HUES48 (cell line): ENCODE measurements at regions not wholly inside any gene's neighbourhood (a gene's known extent, or its start where the extent isn't known, plus 50 kb on each side); places are given as distances from the start of the nearest gene placed in this dataset.
"Not testable (repeated sequence)": the region's sequence is repeated elsewhere in the genome, so short reads cannot be mapped to it uniquely, and the experiment has no call there.

ENCODE experiments used
- H3K27ac ChIP-seq: one replicate; pipeline ENCODE4 v1.7.0; 2013; ENCODE audit warnings: low read depth, low read length, inconsistent platforms
- H3K27me3 ChIP-seq: 2 replicates; pipeline ENCODE4 v1.6.1; 2013; ENCODE audit warnings: mild to moderate bottlenecking, low read length; ENCODE audit not compliant: control insufficient read depth, insufficient read depth
- H3K36me3 ChIP-seq: 2 replicates; pipeline ENCODE4 v1.6.1; 2013; ENCODE audit warnings: low read length; ENCODE audit not compliant: control insufficient read depth, insufficient read depth
- H3K4me1 ChIP-seq: 2 replicates; pipeline ENCODE4 v1.6.1; 2013; ENCODE audit warnings: mild to moderate bottlenecking, low read length; ENCODE audit not compliant: control insufficient read depth, insufficient read depth
- H3K4me3 ChIP-seq: 2 replicates; pipeline ENCODE4 v1.5.1; 2013; ENCODE audit warnings: mild to moderate bottlenecking, low read depth, low read length
- H3K9ac ChIP-seq: 2 replicates; pipeline ENCODE4 v1.6.1; 2013; ENCODE audit warnings: mild to moderate bottlenecking, low read depth, low read length, moderate library complexity
- H3K9me3 ChIP-seq: 2 replicates; pipeline ENCODE4 v1.6.1; 2013; ENCODE audit warnings: low read length; ENCODE audit not compliant: control insufficient read depth, insufficient read depth

DNA sequence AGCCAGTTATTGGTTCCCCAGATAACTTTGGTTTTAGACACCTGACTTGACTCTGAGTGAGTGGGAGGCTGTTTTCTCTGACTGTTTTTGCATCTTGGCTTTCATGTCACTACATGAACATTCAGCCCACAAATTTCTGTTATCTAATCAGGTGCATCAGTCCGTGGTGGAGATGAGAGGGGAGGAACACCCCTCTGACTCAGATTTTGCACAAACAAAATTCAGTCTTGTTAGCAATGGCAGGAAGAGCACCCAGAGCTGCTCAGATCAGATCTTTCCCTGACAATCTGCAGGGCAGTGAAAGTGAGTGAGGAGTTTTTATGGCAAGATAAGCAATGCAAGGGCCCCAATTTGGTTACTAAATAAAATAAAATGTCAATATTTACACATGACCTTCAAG is 307.2 kb upstream of the NOTCH2NLA start:
- H3K27me3 ChIP-seq, H3K9me3 ChIP-seq, H3K36me3 ChIP-seq, H3K4me1 ChIP-seq, H3K27ac ChIP-seq, H3K4me3 ChIP-seq, H3K9ac ChIP-seq: not testable (repeated sequence)

- H3K4me3 ChIP-seq, H3K9me3 ChIP-seq, H3K27me3 ChIP-seq, H3K9ac ChIP-seq, H3K27ac ChIP-seq, H3K4me1 ChIP-seq, H3K36me3 ChIP-seq: not testable (repeated sequence)
Measured at GRCh38 chr1:146535575-146535974, 306.8 kb upstream of the NOTCH2NLA start.

GRCh38 chr1:146530958-146531357 is 302.1 kb upstream of the NOTCH2NLA start:
- not testable (repeated sequence) for H3K27ac ChIP-seq

GRCh38 chr1:146522812-146523211 is 294.0 kb upstream of the NOTCH2NLA start:
- H3K9ac ChIP-seq, H3K9me3 ChIP-seq, H3K27me3 ChIP-seq, H3K4me1 ChIP-seq, H3K27ac ChIP-seq, H3K4me3 ChIP-seq, H3K36me3 ChIP-seq: not testable (repeated sequence)

More at GRCh38 chr1:146530958-146531357, 302.1 kb upstream of the NOTCH2NLA start:
- not testable (repeated sequence) for H3K9ac ChIP-seq, H3K27me3 ChIP-seq, H3K9me3 ChIP-seq, H3K36me3 ChIP-seq, H3K4me3 ChIP-seq, H3K4me1 ChIP-seq

DNA sequence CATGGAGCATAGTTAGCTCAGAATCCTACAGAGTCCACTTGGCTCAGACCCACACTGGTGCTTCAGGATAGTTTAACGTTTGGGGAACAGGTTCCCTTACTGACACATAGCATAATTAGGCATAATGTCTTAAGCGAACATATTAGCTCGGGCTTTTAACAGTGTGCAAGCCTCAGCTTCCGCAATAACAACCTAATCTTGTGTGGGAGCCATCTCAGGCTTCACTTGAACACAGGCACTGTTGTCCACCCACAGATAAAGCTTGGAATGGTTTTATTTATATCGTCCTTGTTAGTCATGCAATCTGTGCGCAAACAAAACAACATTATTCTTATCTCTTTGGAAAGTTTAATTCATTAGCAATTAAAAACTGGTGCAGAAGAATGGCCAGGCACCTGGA is 293.5 kb upstream of the NOTCH2NLA start:
- H3K4me1 ChIP-seq, H3K27me3 ChIP-seq, H3K9me3 ChIP-seq, H3K36me3 ChIP-seq, H3K4me3 ChIP-seq, H3K9ac ChIP-seq, H3K27ac ChIP-seq: not testable (repeated sequence)

- H3K27me3 ChIP-seq, H3K4me3 ChIP-seq, H3K27ac ChIP-seq, H3K36me3 ChIP-seq, H3K9me3 ChIP-seq, H3K4me1 ChIP-seq, H3K9ac ChIP-seq: not testable (repeated sequence)
Measured at GRCh38 chr1:146521804-146522203, 293.0 kb upstream of the NOTCH2NLA start.

GRCh38 chr1:146513754-146514153 is 284.9 kb upstream of the NOTCH2NLA start:
- not testable (repeated sequence) for H3K27ac ChIP-seq, H3K9me3 ChIP-seq, H3K4me3 ChIP-seq, H3K27me3 ChIP-seq, H3K4me1 ChIP-seq, H3K36me3 ChIP-seq, H3K9ac ChIP-seq

GRCh38 chr1:146511047-146511777 is 282.4 kb upstream of the NOTCH2NLA start:
- H3K4me1 ChIP-seq, H3K9me3 ChIP-seq, H3K9ac ChIP-seq, H3K36me3 ChIP-seq, H3K27ac ChIP-seq, H3K4me3 ChIP-seq, H3K27me3 ChIP-seq: not testable (repeated sequence)

GRCh38 chr1:146510248-146510983 is 281.6 kb upstream of the NOTCH2NLA start:
- not testable (repeated sequence) for H3K27me3 ChIP-seq

DNA sequence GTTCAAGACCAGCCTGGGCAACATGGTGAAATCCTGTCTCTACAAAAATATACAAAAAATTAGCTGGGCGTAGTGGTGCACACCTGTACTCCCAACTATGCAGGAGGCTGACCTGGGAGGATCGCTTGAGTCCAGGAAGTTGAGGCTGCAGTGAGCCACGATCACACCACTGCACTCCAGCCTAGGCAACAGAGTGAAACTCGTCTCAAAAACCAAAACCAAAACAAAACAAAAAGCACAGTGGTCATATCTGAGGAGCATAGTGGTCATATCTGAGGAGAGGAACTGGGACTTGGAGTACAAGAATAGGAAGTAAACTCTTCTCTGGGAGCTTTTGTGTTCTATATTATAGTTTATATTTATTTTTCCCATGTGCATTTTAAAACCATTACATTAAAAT is 275.3 kb upstream of the NOTCH2NLA start:
- not testable (repeated sequence) for H3K4me1 ChIP-seq, H3K4me3 ChIP-seq, H3K9me3 ChIP-seq, H3K27me3 ChIP-seq, H3K27ac ChIP-seq, H3K9ac ChIP-seq, H3K36me3 ChIP-seq

More at GRCh38 chr1:146510248-146510983, 281.6 kb upstream of the NOTCH2NLA start:
- H3K27ac ChIP-seq, H3K4me3 ChIP-seq, H3K9me3 ChIP-seq, H3K36me3 ChIP-seq, H3K4me1 ChIP-seq, H3K9ac ChIP-seq: not testable (repeated sequence)

DNA sequence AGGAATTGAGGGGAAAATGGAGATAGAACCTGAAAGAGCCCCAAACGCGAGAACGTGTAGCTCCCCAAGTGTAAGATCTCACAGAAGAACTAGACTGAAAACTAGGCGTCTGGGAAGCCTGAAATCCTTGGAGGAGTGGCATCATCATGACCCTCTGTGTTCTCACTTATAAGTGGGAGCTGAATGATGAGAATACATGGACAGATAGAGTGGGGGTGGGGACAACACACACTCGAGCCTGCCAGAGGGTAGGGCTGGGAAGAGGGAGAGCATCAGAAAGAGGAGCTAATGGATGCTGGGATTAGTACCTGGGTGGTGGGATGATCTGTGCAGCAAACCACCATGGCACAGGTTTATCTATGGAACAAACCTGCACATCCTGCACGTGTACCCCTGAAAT is 258.7 kb upstream of the NOTCH2NLA start:
- not testable (repeated sequence) for H3K9me3 ChIP-seq, H3K36me3 ChIP-seq

More for the DNA sequence above, 258.7 kb upstream of the NOTCH2NLA start:
- H3K27ac ChIP-seq, H3K9ac ChIP-seq, H3K4me3 ChIP-seq, H3K4me1 ChIP-seq, H3K27me3 ChIP-seq: not testable (repeated sequence)
